ENCODE measurements at regions not wholly inside any gene's neighbourhood (a gene's known extent, or its start where the extent isn't known, plus 50 kb on each side); places are given as distances from the start of the nearest gene placed in this dataset.
"Not testable (repeated sequence)": the region's sequence is repeated elsewhere in the genome, so short reads cannot be mapped to it uniquely, and the experiment has no call there.

- DNase-seq = no peak
Observed at GRCh38 chr14:41549821-41550607, 56.7 kb upstream of the LRFN5 start.

DNA sequence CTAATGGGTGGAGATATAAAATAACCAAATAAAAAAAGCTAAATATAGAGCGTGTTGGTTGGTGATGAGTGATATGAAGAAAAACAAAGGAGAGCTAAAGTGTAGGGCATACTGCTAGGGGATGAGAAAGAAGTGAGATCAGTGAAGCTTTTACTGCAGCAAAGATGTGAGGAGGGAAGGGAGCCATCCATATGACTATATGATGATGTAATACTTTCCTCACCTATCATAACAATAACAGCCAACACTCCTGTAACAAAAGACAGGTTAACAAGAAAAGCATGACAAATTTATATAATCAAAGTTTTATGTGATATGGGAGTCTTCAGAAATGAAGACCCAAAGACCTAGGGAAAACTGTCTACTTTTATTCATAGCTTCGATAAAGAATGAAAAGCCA is 57.4 kb upstream of the LRFN5 start:
- no peak for DNase-seq

DNA sequence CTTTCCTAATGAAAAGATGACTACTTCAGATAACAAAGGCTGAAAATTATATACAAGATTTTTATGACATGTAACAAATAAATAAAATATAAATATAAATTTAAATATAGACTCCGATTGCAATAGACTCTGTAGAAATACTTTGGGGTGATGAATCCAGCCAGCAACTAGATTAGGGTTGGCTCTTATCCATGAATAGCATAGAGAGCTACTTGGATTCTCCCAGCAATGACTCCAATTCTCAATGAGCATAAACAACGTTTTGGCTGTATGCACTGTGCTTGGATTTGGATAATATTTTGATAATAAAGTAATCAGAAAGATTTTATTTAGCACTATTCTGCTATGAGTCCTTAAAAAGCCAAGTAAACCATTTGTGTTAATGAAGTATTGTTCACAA is 58.0 kb upstream of the LRFN5 start:
- no peak for DNase-seq

DNA sequence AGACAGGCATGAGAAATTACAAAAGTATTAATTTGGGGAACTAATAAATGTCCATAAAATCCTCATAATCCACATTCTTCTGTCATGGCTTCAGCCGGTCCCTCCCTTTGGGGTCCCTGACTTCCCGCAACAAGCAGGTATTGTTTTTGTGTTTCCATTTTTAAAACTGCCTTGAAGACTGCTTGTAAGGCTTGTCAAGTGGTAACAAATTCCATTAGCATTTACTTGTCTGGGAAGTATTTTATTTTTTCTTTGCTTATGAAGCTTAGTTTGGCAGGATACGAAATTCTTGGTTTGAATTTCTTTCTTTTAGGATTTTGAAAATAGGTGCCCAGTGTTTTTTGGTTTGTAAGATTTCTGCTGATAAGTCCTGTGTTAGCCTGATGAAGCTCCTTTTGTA is 65.3 kb upstream of the LRFN5 start:
- no peak for DNase-seq

- no peak for DNase-seq
Observed at GRCh38 chr14:41532255-41532654, 74.4 kb upstream of the LRFN5 start.

DNA sequence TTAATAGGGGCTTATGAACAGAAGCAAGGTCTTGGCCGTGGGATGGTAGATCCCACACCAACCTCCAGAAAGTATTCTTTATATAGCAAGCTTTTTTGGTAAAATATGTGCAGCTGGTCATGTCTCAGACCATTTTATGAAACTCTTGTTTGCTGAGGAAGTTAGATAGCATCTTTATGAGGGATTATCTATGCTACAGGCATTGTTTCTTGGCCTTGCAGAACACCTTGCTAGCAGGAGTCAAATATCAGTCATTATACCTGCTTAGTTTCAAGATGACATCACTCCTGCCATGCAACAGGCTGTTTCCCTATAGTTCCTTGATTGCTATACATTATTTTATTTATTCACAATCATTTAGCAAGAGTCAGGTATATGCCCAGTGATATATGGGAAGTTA is 84.8 kb upstream of the LRFN5 start:
- no peak for DNase-seq

GRCh38 chr14:41518030-41518429 is 88.6 kb upstream of the LRFN5 start:
- not testable (repeated sequence) for DNase-seq

DNA sequence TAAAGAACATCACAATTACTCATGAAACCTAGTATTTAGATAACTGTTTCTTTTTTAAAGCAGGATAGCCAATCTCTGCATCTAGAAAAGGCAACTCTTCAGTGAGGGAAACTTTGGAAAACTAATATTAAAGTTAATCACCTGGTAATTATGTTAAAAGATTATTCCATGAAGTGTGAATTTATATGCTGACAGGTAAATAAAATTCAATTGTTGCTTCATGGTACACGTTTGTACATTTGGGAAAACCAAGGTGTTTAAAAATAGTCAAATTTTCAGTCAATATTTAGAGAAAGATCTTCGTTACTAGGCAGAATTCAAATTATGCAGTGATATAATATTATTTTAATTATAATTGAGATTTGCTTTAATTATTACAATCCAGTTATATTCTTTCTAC is 100.1 kb upstream of the LRFN5 start:
- DNase-seq = no peak

DNA sequence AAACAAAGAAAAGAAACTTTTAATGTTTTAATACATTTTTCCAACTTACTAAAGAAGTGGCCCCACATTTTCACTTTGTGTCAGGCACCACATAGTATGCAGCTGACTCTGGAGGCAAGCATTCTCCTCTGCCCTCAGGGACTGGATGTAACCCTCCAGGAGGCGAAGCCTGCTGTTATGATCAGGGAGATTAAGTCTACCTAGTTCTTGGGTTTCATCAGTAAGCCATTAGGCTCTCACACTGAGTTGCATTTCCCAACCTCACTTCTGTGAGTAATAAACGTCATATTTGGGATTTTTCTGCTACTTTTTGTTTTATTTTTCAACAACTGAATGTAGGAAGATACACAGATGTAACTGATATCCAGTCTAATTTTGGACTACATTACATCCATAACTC is 101.2 kb upstream of the LRFN5 start:
- no peak for DNase-seq

GRCh38 chr14:41498959-41499358 is 107.7 kb upstream of the LRFN5 start:
- DNase-seq = no peak

- DNase-seq = no peak
Observed at GRCh38 chr14:41490323-41490722, 116.4 kb upstream of the LRFN5 start.

DNA sequence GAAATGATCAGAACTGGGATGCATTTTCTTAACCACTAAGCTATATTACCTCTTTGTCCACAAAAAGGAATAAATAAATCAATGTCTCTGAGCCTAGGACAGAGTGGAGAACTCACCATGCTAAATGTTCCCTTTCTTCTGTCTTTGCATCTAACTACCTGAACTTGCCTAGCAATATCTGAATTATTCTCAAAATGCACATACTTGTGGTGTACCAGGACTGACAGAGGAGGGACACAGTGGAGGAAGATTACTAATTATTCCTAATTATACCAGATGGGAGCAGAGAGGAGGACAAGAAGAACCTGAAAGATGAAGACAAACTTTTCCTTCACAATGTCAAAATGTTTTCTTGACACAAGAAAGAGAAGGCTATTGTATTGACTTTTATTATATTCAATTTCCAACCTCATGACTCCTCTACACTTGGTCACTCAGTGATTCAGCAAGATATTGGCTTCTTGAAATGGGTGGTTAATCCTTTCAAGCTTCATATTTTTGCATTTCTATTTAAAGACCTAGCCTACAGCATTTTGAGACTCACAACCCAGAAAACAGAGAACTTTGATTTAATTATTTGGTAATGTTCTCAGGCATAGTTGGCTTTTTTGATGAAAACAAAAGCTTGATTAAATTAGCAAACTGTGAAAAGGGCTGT is 117.2 kb upstream of the LRFN5 start:
- DNase-seq = no peak

GRCh38 chr14:41488401-41488800 is 118.3 kb upstream of the LRFN5 start:
- no peak for DNase-seq

DNA sequence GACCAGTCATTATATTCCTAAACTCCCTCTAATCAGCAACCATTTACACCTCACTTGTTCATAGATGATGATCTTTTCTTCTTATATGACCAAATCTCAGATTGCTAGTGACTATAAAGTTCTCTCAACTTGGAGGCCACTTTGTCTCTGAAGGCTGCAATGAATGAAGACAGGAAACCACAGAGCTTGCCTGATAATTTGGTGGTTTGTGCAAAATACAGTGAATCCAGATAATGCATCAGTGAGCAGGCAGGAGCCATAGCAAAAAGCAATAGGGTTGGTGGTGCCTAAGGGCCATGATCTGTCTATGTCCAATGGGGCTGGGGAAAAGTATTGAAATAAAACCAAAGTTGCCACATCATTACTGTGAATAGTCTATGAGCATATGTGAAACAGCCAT is 123.8 kb upstream of the LRFN5 start:
- no peak for DNase-seq

GRCh38 chr14:41476526-41476925 is 130.2 kb upstream of the LRFN5 start:
- no peak for DNase-seq

GRCh38 chr14:41461380-41461779 is 145.3 kb upstream of the LRFN5 start:
- DNase-seq = no peak

- no peak for DNase-seq
Observed at GRCh38 chr14:41457393-41457792, 149.3 kb upstream of the LRFN5 start.

DNA sequence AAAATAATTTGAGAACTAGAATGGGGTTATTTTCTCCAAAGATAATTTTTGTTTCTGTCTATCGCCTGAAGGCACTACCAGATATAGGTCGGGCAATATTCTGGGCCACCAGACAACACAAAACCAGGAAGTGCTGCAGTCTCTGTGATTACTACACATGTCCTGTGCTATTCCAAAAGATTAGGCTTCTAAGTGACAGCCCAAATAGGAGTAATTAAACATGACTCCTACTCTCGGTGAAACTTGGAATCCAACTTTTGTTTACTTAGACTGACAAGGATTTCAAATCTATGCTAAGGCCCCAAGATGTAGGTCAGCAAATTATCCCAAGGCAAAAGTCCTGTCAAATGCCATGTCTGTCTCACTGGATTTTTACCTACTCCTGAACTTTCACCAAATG is 157.6 kb upstream of the LRFN5 start:
- DNase-seq = no peak

GRCh38 chr14:41446008-41446407 is 160.7 kb upstream of the LRFN5 start:
- no peak for DNase-seq

- DNase-seq = no peak
Observed at GRCh38 chr14:41423503-41423902, 183.2 kb upstream of the LRFN5 start.

- DNase-seq = not testable (repeated sequence)
Observed at GRCh38 chr14:41421308-41421707, 185.4 kb upstream of the LRFN5 start.

DNA sequence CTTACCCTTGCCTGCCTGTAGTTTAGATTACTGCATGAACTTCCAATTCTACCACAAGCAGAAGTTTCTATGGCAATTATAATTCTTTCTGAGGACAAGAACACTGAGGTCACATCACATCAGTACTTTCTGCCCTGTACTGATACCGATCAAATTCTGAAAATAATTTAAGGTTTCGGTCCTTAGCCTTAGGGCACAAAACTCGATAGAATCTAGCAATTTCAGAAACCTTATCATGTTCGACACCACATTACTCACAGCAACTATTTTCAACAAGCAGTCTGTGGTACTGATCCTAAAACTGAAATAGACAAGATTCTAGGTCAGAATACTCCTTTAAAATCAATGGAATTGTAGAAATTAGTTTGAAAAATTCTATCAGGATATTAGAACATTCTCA is 187.0 kb upstream of the LRFN5 start:
- DNase-seq = no peak

DNA sequence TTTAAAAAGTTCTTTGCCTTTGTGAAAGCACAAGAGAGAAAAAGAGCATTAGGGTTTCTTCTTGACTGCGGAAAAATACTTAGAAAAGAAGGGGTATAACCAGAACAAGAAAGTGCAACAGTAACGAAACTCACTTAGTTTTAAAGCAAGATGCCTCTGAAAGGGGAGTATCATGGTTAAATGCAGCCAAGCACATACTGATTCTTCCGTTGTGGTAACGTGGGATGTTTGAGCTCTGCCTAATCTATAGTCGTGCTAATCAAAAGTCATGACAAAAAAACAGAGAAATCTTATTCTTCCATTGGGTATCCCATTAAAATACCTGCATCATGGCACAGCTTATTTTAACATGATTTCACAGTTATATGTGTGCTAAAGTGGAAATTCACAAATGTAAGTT is 187.8 kb upstream of the LRFN5 start:
- DNase-seq = no peak

DNA sequence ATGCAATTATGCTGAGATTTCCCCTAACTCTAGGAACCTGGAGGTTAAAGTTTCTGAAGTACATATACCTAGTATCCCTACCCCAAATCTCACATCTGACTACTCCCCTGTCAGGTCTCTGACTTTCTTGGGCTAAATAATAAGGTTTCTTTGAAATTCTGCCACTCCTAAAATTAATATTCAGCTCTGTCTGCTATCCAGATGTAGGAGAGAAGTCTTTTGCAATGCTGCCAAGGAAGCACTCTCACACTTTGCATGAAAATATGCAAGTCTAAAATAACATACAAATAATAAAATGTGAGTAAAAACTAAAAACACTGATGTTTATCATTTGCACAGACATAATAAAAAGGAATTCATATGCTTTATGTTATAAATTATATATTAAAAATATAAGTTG is 196.9 kb upstream of the LRFN5 start:
- no peak for DNase-seq

GRCh38 chr14:41404126-41404525 is 202.6 kb upstream of the LRFN5 start:
- DNase-seq = no peak

Measured in NCI-H2227 treated with DMSO at 0.1 percent for 48 hours (cell line).